Heart left ventricle (tissue), 13 donors: ENCODE measurements at regions not wholly inside any gene's neighbourhood (a gene's known extent, or its start where the extent isn't known, plus 50 kb on each side); places are given as distances from the start of the nearest gene placed in this dataset.

Source experiments
- POLR2A ChIP-seq, 2 donors: fragments of 450-650 bp; IDR thresholded peaks; one replicate each; pipeline ENCODE4 v1.6.1; 2017; ENCODE audit warnings: antibody characterized with exemption in 2 of 2, mild to moderate bottlenecking in 2 of 2, moderate library complexity in 2 of 2
- TF ChIP-seq, protein P1 (sequence below), 12 donors: fragments of 200-600 bp; sonication (generic) in 4 of 12; IDR thresholded peaks; one replicate each; pipeline versions ENCODE4 v1.5.0 to v1.8.0; 2018 to 2022; ENCODE audit warnings: antibody characterized with exemption in 12 of 12, mild to moderate bottlenecking in 5 of 12
- donor health status: ischemic (EF 13 %, LVEDD 7.1; RV severe dilation, severe dysfunction).
- donor health status: DM: no; HTN: yes; CAD: no.
- donor health status: DM: no; HTN: no; CAD: no.
- donor health status: ischemic (EF 25% LVEDD 6.9; RV normal size, moderate dysfunction).
- donor health status: ischemic (EF 25% LVEDD 5.7; RV mildly dilated, moderate dysfunction).
- donor health status: ischemic (EF 35%, LVEDD 5.7; RV mildly dilated, moderate dysfunction).
- donor health status: nonischemic (EF 11% LVEDD 7.7; RV severe dilation, severe dysfunction).
- donor health status: DM: yes; HTN: yes; CAD: no.
- donor health status: PGD.
- donor health status: ischemic (EF 29% LVEDD 5.4; RV normal size, mild dysfunction).
- donor health status: nonischemic (EF 23%, LVEDD 6.1; RV moderate dilation, normal function).

DNA sequence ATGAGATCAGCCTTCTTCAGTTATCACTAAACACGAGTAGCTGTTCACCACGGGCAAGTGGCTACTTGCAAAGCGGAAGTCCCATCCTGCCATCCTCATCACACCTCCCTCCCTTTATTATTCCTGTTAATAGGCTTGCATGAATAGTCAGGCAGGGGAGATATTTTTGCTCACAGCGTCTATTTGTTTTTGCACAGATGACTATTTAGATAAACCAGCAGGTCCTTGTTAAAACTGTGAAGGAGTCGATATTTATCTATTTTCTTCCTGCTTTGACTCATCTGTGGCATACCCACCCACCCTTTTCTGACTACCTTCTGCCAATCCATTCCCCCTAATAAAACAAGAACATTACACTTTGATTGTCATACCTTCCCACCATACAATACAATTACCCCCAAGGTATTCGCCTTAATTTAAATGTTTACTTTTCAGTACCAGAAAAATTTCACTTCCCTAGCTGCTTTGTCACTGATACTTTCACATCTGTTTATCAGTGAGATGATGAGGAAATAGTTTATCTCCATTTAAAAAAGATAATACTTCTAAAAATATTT, 96.6 kb upstream of the BANK1 start:
- TF ChIP-seq, protein P1, sequence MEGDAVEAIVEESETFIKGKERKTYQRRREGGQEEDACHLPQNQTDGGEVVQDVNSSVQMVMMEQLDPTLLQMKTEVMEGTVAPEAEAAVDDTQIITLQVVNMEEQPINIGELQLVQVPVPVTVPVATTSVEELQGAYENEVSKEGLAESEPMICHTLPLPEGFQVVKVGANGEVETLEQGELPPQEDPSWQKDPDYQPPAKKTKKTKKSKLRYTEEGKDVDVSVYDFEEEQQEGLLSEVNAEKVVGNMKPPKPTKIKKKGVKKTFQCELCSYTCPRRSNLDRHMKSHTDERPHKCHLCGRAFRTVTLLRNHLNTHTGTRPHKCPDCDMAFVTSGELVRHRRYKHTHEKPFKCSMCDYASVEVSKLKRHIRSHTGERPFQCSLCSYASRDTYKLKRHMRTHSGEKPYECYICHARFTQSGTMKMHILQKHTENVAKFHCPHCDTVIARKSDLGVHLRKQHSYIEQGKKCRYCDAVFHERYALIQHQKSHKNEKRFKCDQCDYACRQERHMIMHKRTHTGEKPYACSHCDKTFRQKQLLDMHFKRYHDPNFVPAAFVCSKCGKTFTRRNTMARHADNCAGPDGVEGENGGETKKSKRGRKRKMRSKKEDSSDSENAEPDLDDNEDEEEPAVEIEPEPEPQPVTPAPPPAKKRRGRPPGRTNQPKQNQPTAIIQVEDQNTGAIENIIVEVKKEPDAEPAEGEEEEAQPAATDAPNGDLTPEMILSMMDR (IDR thresholded peaks at IDR 0.05), result no peak
- TF ChIP-seq POLR2A (IDR thresholded peaks at IDR 0.05), result no peak
